Heart right ventricle (tissue), 16 donors: ENCODE measurements at regions not wholly inside any gene's neighbourhood (a gene's known extent, or its start where the extent isn't known, plus 50 kb on each side); places are given as distances from the start of the nearest gene placed in this dataset.

Source experiments
- ATAC-seq, 8 donors: fragments of 200-7000 bp; cut with Tn5 transposase; one replicate each; pipeline ENCODE4 v1.9.1; 2020; ENCODE audit warnings: mild to moderate bottlenecking in 8 of 8, moderate library complexity in 8 of 8, moderate number of reproducible peaks in 1 of 8
- DNase-seq, 2 donors: peaks; one replicate each; pipeline ENCODE4 v3.0.0-alpha.2; 2020
- H3K27ac ChIP-seq, 10 donors: fragments of 200-600 bp; sonication (generic) in 2 of 10; one replicate each; pipeline versions ENCODE4 v1.5.0 to v1.8.0; 2020 to 2022; ENCODE audit warnings: mild to moderate bottlenecking in 3 of 10
- H3K27me3 ChIP-seq, 7 donors: fragments of 200-600 bp; one replicate each; pipeline ENCODE4 v1.8.0; 2021 to 2022; ENCODE audit warnings: mild to moderate bottlenecking in 2 of 7
- H3K36me3 ChIP-seq, 9 donors: fragments of 200-600 bp; sonication (generic) in 1 of 9; one replicate each; pipeline versions ENCODE4 v1.5.0 to v1.8.0; 2020 to 2022; ENCODE audit warnings: mild to moderate bottlenecking in 2 of 9
- H3K4me1 ChIP-seq, 9 donors: fragments of 200-600 bp; sonication (generic) in 1 of 9; one replicate each; pipeline versions ENCODE4 v1.5.0 to v1.8.0; 2020 to 2022; ENCODE audit warnings: mild to moderate bottlenecking in 4 of 9
- H3K4me3 ChIP-seq, 10 donors: fragments of 200-600 bp; sonication (generic) in 2 of 10; one replicate each; pipeline versions ENCODE4 v1.5.0 to v1.8.0; 2020 to 2022; ENCODE audit warnings: mild to moderate bottlenecking in 7 of 10, moderate library complexity in 2 of 10
- H3K9me3 ChIP-seq, 11 donors: fragments of 200-600 bp in 10 of 11; sonication (generic) in 2 of 11; one replicate each; pipeline versions ENCODE4 v1.5.0 to v1.8.0; 2013 to 2022; ENCODE audit warnings: mild to moderate bottlenecking in 2 of 11, control low read depth in 1 of 11, moderate library complexity in 1 of 11
- WGBS, 2 donors: extraction: QIAGEN DNeasy Blood & Tissue Kit; methylation state at CpG; one replicate each; pipeline ENCODE4 v1.1.7; 2013; ENCODE audit warnings: inconsistent platforms in 1 of 2; 5-methylcytosine and 5-hydroxymethylcytosine counted together
- intact Hi-C, 10 donors: fragments of 100-400 bp; cut with DNase I; formaldehyde crosslinking; loops; one replicate each; pipeline versions ENCODE4 v1.11.1 to v1.14.2; 2022
- TF ChIP-seq, protein P1 (sequence below), 9 donors: fragments of 200-600 bp; sonication (generic) in 2 of 9; IDR thresholded peaks; one replicate each; pipeline versions ENCODE4 v1.5.0 to v1.8.0; 2021 to 2022; ENCODE audit warnings: antibody characterized with exemption in 9 of 9, mild to moderate bottlenecking in 5 of 9, moderate library complexity in 1 of 9
- donor health status: Arrhythmogenic right ventricular cardiomyopathy.
- donor health status: ischemic (EF 13 %, LVEDD 7.1; RV severe dilation, severe dysfunction).
- donor health status: healthy with polysubstance abuse.
- donor health status: DM: no; HTN: yes; CAD: no.
- donor health status: DM: no; HTN: no; CAD: no.
- donor health status: ischemic (EF 25% LVEDD 6.9; RV normal size, moderate dysfunction).
- donor health status: ischemic (EF 25% LVEDD 5.7; RV mildly dilated, moderate dysfunction).
- donor health status: healthy.
- donor health status: DM: yes; HTN: yes; CAD: no.
- donor health status: Ischemic cardiomyopathy.
- donor health status: ischemic (EF 35%, LVEDD 5.7; RV mildly dilated, moderate dysfunction).
- donor health status: nonischemic (EF 11% LVEDD 7.7; RV severe dilation, severe dysfunction).
- donor health status: DM: yes; HTN: yes; CAD: no.
- donor health status: PGD.
- donor health status: ischemic (EF 29% LVEDD 5.4; RV normal size, mild dysfunction).
- donor health status: nonischemic (EF 23%, LVEDD 6.1; RV moderate dilation, normal function).

DNA sequence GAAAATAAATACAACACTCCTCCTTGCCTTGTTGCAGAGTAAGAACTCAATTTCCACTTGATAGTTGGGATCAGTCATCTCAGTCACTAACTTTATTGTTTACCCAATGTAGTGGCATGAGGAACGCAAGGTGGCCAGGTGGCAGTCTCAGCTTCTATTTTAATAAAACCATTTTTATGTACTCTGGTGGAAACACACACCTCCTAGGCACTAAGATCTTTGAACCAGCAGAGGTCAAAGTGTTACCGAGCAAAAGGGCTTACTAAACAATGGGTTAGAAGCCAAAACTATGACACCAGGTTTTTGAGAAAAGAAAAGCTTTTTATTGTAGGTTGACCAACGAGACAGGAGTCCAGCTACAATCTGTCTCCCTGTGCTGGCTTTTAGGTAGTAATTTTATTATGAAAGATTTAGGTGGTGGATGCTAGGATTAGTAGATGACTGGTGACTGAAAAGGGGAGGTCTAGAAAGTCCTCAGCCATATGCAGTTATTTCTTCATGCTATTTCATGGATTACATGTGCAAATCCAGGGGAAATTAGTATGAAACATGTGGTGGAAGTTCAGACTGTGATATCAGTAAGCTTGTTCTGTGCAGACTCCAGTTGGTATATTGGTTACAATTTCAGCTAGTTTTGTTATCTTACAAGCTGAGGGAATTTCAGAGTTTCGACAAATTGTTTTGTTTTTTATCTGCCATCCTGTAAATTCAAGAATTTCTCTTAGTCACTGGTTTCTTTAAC is 122.3 kb downstream of the PCTP start:
- Histone ChIP-seq H3K4me1 (no peaks in the 10 kb centered on the region), H3K27ac (no peak overlapping the region), H3K9me3 (no peaks in the 10 kb centered on the region), H3K27me3 (no peaks in the 10 kb centered on the region), H3K4me3 (no peak overlapping the region), H3K36me3 (no peaks in the 10 kb centered on the region)
- intact Hi-C loops = no loop called here
- ATAC-seq (no peak), DNase-seq (no peak)
- WGBS, 2 donors = 64 to 65% methylated on average over 4 of the region's 4 CpGs
- TF ChIP-seq, protein P1, sequence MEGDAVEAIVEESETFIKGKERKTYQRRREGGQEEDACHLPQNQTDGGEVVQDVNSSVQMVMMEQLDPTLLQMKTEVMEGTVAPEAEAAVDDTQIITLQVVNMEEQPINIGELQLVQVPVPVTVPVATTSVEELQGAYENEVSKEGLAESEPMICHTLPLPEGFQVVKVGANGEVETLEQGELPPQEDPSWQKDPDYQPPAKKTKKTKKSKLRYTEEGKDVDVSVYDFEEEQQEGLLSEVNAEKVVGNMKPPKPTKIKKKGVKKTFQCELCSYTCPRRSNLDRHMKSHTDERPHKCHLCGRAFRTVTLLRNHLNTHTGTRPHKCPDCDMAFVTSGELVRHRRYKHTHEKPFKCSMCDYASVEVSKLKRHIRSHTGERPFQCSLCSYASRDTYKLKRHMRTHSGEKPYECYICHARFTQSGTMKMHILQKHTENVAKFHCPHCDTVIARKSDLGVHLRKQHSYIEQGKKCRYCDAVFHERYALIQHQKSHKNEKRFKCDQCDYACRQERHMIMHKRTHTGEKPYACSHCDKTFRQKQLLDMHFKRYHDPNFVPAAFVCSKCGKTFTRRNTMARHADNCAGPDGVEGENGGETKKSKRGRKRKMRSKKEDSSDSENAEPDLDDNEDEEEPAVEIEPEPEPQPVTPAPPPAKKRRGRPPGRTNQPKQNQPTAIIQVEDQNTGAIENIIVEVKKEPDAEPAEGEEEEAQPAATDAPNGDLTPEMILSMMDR (IDR thresholded peaks at IDR 0.05) = no peak

DNA sequence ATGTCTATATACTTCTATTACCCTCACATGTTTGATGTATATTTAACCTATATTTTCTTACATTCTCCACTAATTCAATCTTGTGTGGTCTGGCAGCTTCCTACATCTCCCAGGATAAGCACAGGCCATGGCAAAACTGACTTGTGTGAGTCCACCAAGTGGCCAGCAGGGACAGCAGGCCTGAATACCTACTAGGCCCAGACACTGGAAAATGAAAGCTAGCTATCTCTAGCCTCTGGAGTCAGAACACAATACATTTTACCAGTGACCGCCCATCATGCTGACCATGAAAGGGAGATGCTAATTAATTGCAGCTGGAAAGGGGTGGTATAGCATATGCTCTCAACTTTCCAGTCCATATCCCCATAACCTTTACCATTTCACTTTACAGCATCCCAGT is 132.3 kb downstream of the PCTP start:
- Histone ChIP-seq H3K9me3 (no peaks in the 10 kb centered on the region), H3K4me1 (no peaks in the 10 kb centered on the region), H3K27ac (no peak overlapping the region), H3K36me3 (no peaks in the 10 kb centered on the region), H3K4me3 (no peak overlapping the region), H3K27me3 (no peaks in the 10 kb centered on the region)
- TF ChIP-seq, protein P1 (IDR thresholded peaks at IDR 0.05) = no peak
- DNase-seq = no peak
- WGBS, 2 donors = 91 to 94% methylated on average over 1 of the region's 1 CpG
- intact Hi-C loops = no loop called here
- ATAC-seq = no peak

DNA sequence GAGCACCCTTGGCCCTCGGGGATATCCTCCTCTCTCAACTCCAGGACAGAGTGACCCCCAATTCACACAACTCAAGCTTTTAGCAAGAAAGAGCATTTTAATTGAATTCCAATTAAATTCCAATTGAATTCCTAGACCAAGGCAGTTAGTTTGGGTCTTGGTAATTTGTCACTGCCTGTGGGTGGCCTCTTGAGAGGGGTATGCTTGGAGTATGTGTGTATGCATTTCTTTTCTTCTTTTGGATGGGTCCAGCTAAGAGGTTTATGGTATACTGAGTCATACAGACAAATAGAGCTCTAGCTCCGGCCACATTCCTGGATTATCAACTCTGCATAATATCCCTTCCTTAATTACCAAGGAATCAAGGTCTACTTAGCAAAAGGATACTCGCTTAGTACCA is 136.7 kb downstream of the PCTP start:
- Histone ChIP-seq H3K36me3 (no peaks in the 10 kb centered on the region), H3K4me1 (no peaks in the 10 kb centered on the region), H3K4me3 (no peak overlapping the region), H3K27ac (no peak overlapping the region), H3K27me3 (no peaks in the 10 kb centered on the region), H3K9me3 (peaks cover 0 to 7% (median 0%) of the 10 kb centered on the region in 11 donors)
- TF ChIP-seq, protein P1 (IDR thresholded peaks at IDR 0.05) = no peak
- 71 to 74% methylated on average over 3 of the region's 3 CpGs for WGBS, 2 donors
- DNase-seq = no peak
- intact Hi-C loops = no loop called here
- no peak for ATAC-seq

DNA sequence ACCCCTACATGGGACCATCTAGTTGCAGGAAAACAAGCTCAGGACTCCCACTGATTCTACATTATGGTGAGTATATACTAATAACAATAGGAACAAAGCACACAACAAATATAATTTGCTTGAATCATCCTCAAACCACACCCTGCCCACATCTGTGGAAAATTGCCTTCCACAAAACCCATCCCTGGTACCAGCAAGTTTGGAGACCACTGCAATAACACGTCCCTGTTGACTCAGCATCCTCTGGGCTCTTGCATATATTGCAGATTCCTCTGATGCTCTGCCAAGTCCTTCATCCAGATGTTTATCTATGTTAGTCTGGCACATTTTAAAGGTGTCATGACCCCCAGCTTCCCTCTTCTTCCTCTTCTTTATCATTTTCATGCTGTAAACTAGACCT is 138.4 kb downstream of the PCTP start:
- no peak for ATAC-seq
- no peak overlapping the region for H3K27ac ChIP-seq
- intact Hi-C loops = no loop called here
- 48 to 49% methylated on average over 1 of the region's 1 CpG for WGBS, 2 donors
- TF ChIP-seq, protein P1 (IDR thresholded peaks at IDR 0.05) = no peak
- H3K27me3 ChIP-seq = peaks cover 0 to 5% (median 0%) of the 10 kb centered on the region in 7 donors
- no peaks in the 10 kb centered on the region for H3K36me3 ChIP-seq
- no peaks in the 10 kb centered on the region for H3K4me1 ChIP-seq
- no peak for DNase-seq
- H3K4me3 ChIP-seq = no peak overlapping the region
- H3K9me3 ChIP-seq = peaks cover 0 to 7% (median 0%) of the 10 kb centered on the region in 11 donors
